Retinal pigment epithelial cell (primary cell): ENCODE measurements at regions not wholly inside any gene's neighbourhood (a gene's known extent, or its start where the extent isn't known, plus 50 kb on each side); places are given as distances from the start of the nearest gene placed in this dataset.

ENCODE experiments used
- DNase-seq: peaks from one replicate; pipeline ENCODE4 v3.0.0-alpha.2; 2010; ENCODE audit warnings: low read depth
- H3K4me3 ChIP-seq: 2 replicates; pipeline ENCODE4 v1.5.1; 2011; ENCODE audit warnings: mild to moderate bottlenecking, low read length, control low read depth, moderate library complexity
- TF ChIP-seq, protein P1 (sequence below): conservative IDR thresholded peaks from 2 replicates; pipeline ENCODE4 v1.5.1; 2011; ENCODE audit warnings: low read depth, low read length, control low read depth, inconsistent platforms

DNA sequence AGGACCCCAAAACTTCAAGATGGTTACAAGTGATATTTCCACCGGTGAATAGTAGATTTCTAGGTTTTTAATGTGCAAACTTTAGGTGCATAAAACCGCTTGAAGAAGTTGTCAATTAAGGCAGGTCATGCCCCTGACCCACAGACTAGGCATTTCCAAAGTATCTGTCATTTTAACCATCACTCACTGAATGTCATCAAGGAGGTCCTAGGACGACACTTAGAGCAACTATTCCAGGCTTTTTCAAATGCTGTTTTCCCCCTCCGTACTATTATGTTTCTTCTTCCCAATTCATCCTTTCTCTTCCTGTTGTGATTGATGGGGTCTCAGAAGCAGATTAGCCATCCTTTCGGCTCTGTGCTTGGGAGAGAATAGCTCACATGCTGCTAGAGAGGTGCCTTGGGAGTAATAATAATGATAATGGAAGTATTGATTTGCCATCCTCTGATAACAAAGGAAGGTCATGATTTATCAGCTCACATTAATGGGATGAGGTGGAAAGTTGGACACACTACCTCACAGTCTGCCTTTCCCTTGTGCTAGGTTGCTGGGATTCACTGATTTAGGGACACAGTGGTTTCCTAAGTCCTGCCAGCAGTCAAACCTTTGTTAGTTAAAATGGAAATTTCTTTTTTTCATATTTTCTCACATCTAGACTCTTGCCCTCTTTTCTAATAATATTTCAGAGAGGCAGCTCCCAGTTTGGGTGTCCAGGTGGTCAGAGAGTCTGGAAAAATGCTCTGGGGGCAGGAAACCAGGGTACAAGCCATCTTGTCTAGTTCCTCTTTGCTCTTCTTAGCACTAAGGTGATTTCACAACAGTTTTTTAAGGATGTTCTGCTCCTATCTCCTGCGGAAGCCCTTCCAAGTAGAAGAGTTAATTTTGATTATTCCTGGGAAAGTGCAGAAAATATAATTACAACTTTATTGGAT lies 67.0 kb downstream of the PTTG1 start:
- no peak for DNase-seq
- TF ChIP-seq, protein P1, sequence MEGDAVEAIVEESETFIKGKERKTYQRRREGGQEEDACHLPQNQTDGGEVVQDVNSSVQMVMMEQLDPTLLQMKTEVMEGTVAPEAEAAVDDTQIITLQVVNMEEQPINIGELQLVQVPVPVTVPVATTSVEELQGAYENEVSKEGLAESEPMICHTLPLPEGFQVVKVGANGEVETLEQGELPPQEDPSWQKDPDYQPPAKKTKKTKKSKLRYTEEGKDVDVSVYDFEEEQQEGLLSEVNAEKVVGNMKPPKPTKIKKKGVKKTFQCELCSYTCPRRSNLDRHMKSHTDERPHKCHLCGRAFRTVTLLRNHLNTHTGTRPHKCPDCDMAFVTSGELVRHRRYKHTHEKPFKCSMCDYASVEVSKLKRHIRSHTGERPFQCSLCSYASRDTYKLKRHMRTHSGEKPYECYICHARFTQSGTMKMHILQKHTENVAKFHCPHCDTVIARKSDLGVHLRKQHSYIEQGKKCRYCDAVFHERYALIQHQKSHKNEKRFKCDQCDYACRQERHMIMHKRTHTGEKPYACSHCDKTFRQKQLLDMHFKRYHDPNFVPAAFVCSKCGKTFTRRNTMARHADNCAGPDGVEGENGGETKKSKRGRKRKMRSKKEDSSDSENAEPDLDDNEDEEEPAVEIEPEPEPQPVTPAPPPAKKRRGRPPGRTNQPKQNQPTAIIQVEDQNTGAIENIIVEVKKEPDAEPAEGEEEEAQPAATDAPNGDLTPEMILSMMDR = no peak
- no peak overlapping the region for H3K4me3 ChIP-seq

DNA sequence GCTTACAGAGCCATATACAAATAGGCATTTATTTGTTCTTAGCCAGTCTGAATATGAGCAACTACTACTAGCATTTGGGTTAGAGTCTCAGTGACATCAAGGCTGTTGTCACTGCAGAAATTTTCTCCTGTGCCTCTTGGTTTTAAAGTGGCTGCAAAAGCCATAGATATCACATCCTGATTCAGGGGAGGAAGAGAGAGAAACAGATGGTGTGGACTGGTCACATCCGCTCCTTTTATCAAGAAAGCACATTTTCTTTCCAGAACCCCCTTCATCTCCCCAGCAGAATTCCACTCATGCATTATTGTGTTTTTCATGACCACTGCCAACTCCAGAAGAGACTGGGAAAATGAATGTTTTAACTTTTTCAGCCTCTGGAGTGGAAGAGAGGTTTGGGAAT lies 69.8 kb downstream of the PTTG1 start:
- H3K4me3 ChIP-seq = no peak overlapping the region
- DNase-seq = no peak
- TF ChIP-seq, protein P1 = no peak

DNA sequence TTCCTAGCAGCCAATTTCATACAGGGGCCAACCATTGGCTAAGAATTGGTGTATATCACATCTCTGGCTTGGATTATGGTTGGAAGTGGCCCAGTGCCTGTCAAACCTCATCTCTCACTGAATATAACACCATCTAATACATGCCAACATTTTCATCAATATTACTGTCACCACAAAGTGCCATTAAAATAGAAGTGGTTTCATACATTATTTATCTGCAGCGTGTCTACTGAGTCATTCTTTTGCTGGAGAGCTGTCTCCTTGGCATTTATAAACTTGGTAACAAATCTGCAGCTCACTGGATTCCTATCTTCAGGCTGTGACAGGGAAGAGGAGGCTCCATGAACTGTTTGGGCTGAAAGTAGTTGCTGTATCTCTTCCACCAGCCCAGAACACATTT lies 70.9 kb downstream of the PTTG1 start:
- no peak overlapping the region for H3K4me3 ChIP-seq
- DNase-seq = no peak
- TF ChIP-seq, protein P1 = no peak

DNA sequence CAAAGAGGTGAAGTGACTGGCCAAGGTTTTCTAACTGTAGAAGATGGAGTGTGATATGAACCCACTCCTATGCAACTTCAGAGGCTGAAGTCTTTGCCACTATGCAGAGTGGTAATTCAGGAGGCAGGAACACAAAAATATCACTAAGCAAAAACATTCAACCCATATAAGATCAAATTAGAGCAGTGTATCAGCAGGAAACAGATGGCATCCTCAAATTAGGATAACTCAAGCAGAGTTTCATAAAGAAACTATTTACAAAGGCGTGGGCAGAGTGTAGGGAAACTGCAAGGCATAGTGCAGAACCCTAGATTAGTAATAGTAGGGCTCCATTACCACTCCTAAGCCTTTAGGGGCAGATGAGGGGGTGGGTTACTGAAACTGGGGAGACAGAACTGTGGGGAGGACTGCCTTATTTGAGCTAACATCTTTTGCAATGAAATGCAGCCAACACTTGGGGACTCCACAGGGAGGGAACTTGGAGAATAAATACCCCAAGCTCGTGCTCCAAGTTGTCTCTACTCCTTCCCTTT lies 72.2 kb downstream of the PTTG1 start:
- DNase-seq = no peak
- TF ChIP-seq, protein P1 = no peak
- no peak overlapping the region for H3K4me3 ChIP-seq

DNA sequence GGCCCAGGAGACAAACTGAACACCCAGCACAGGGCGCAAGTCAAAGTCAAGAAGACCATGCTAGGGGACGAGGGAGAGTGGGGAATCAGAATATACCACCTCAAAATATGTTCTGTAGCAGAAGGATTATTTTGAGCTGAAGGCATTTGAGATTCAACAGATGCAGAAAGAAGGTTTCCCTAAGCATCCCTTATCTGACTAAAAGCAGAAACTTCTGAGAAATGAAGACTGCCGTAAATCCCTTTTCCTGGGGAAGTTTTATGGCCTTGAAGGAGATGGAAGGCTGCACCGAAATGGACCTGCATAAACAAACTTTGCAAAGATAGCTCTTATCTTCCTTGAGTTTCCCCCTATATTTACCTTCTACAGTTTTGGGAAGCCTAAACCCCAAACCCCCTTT lies 72.8 kb downstream of the PTTG1 start:
- H3K4me3 ChIP-seq = no peak overlapping the region
- TF ChIP-seq, protein P1 = no peak
- no peak for DNase-seq

DNA sequence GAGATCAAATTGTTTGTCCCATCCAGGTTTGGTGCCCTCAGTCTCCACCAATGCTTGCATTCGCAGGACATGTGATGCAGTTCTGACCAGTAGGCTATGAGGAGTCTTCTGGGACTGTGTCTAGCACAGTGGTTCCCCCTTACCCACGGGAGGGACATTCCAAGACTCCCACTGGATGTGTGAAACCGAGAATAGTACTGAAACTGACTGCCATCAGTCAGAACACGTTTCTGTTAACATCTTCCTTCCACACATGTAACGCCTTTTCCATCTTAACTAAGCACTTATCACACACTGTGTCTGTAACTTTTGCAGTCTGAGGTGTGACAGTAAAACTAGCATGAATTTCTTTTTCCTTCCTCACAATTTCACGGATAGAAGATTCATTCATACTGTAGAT lies 74.7 kb downstream of the PTTG1 start:
- no peak for DNase-seq
- H3K4me3 ChIP-seq = no peak overlapping the region
- TF ChIP-seq, protein P1 = no peak

DNA sequence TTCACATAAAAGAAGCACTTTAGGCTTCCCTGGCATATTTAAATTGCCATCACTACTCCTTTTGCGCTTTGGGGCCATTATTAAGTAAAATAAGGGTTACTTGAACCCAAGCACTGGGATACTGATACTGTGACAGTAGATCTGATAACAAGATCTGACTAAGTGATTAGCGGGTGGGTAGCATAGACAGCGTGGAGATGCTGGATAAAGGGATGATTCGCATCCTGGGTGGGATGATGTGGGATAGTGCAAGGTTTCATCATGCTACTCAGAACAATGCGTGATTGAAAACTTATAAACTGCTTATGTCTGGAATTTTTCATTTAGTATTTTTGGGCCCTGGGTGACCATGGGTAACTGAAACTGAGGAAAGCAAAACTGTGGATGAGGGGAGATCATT lies 75.1 kb downstream of the PTTG1 start:
- no peak overlapping the region for H3K4me3 ChIP-seq
- TF ChIP-seq, protein P1 = no peak
- no peak for DNase-seq
